Endodermal cell (in vitro differentiated cells): ENCODE measurements at regions not wholly inside any gene's neighbourhood (a gene's known extent, or its start where the extent isn't known, plus 50 kb on each side); places are given as distances from the start of the nearest gene placed in this dataset.

Source experiments
- DNase-seq: peaks from one replicate; pipeline ENCODE4 v3.0.0-alpha.2; 2017
- H3K27ac ChIP-seq: 2 replicates; pipeline ENCODE4 v1.5.1; 2013; ENCODE audit warnings: mild to moderate bottlenecking, low read depth, low read length, moderate library complexity
- H3K27me3 ChIP-seq: 2 replicates; pipeline ENCODE4 v1.6.1; 2013; ENCODE audit warnings: mild to moderate bottlenecking, low read length, moderate library complexity; ENCODE audit not compliant: insufficient read depth, control insufficient read depth, poor library complexity, severe bottlenecking
- H3K36me3 ChIP-seq: 2 replicates; pipeline ENCODE4 v1.7.0; 2013; ENCODE audit warnings: mild to moderate bottlenecking, low read length, moderate library complexity; ENCODE audit not compliant: control insufficient read depth, insufficient read depth
- H3K4me1 ChIP-seq: one replicate; pipeline ENCODE4 v1.7.0; 2013; ENCODE audit warnings: low read length; ENCODE audit not compliant: control insufficient read depth, insufficient read depth
- H3K4me3 ChIP-seq: 2 replicates; pipeline ENCODE4 v1.5.1; 2013; ENCODE audit warnings: mild to moderate bottlenecking, low read length, moderate library complexity
- H3K9ac ChIP-seq: 2 replicates; pipeline ENCODE4 v1.6.1; 2013; ENCODE audit warnings: mild to moderate bottlenecking, low read length, moderate library complexity; ENCODE audit not compliant: poor library complexity, severe bottlenecking; ENCODE audit errors: extremely low read depth
- H3K9me3 ChIP-seq: 2 replicates; pipeline ENCODE4 v1.6.1; 2013; ENCODE audit warnings: mild to moderate bottlenecking, low read length, moderate library complexity; ENCODE audit not compliant: control insufficient read depth
- H3K27ac Mint-ChIP-seq: 2 replicates; pipeline ENCODE4 v1.8.0; 2020; ENCODE audit warnings: mixed read lengths
- H3K27me3 Mint-ChIP-seq: 2 replicates; pipeline ENCODE4 v1.8.0; 2021; ENCODE audit warnings: mild to moderate bottlenecking, mixed read lengths; ENCODE audit not compliant: insufficient read depth
- H3K36me3 Mint-ChIP-seq: 2 replicates; pipeline ENCODE4 v1.8.0; 2020; ENCODE audit warnings: low read depth, mixed read lengths
- H3K4me1 Mint-ChIP-seq: 2 replicates; pipeline ENCODE4 v1.8.0; 2020; ENCODE audit warnings: mixed read lengths
- H3K4me3 Mint-ChIP-seq: 2 replicates; pipeline ENCODE4 v1.8.0; 2020; ENCODE audit warnings: mild to moderate bottlenecking, moderate library complexity, mixed read lengths
- H3K9me3 Mint-ChIP-seq: 2 replicates; pipeline ENCODE4 v1.8.0; 2020; ENCODE audit warnings: mild to moderate bottlenecking, mixed read lengths
- CTCF ChIP-seq: fragments of 200-600 bp; sonication (generic); conservative IDR thresholded peaks from 2 replicates; pipeline ENCODE4 v1.5.0; 2021; ENCODE audit warnings: antibody characterized with exemption, mild to moderate bottlenecking
- WGBS, 2 experiments: methylation state at CpG; one replicate each; pipeline versions ENCODE4 v1.1.5 to v1.1.7; 2013; ENCODE audit warnings: missing lambda C conversion rate in 2 of 2, mixed read lengths in 1 of 2; ENCODE audit not compliant: insufficient coverage in 1 of 2, insufficient read length in 1 of 2; 5-methylcytosine and 5-hydroxymethylcytosine counted together

- Histone ChIP-seq H3K27me3 (no peaks in the 10 kb centered on the region), H3K4me3 (no peak overlapping the region), H3K9me3 (no peaks in the 10 kb centered on the region), H3K9ac (no peak overlapping the region), H3K27ac (no peak overlapping the region), H3K4me1 (no peaks in the 10 kb centered on the region), H3K36me3 (no peaks in the 10 kb centered on the region)
- Mint-ChIP-seq H3K27me3 (peaks cover 11% of the 10 kb centered on the region), H3K27ac (no peak overlapping the region), H3K9me3 (peaks cover 6% of the 10 kb centered on the region), H3K4me1 (no peaks in the 10 kb centered on the region), H3K36me3 (no peaks in the 10 kb centered on the region), H3K4me3 (no peak overlapping the region)
- no peak for TF ChIP-seq CTCF
- WGBS, 2 experiments: 61 to 69% methylated on average over 11 of the region's 11 CpGs
- no peak for DNase-seq
Observed at GRCh38 chr6:169891846-169892245, 140.4 kb downstream of the ERMARD start.

GRCh38 chr6:169891421-169891820, 140.0 kb downstream of the ERMARD start:
- Histone ChIP-seq H3K9me3 (no peaks in the 10 kb centered on the region), H3K9ac (no peak overlapping the region), H3K4me1 (no peaks in the 10 kb centered on the region), H3K4me3 (no peak overlapping the region), H3K27ac (no peak overlapping the region), H3K27me3 (no peaks in the 10 kb centered on the region), H3K36me3 (no peaks in the 10 kb centered on the region)
- no peak for TF ChIP-seq CTCF
- Mint-ChIP-seq H3K36me3 (no peaks in the 10 kb centered on the region), H3K27me3 (peaks cover 11% of the 10 kb centered on the region), H3K9me3 (peaks cover 6% of the 10 kb centered on the region), H3K4me3 (no peak overlapping the region), H3K4me1 (no peaks in the 10 kb centered on the region), H3K27ac (no peak overlapping the region)
- 74 to 79% methylated on average over 8 of the region's 8 CpGs for WGBS, 2 experiments
- DNase-seq: no peak

- no peak for DNase-seq
- H3K27me3 ChIP-seq: no peaks in the 10 kb centered on the region
- Mint-ChIP-seq H3K4me1 (no peaks in the 10 kb centered on the region), H3K36me3 (no peaks in the 10 kb centered on the region), H3K9me3 (peaks cover 6% of the 10 kb centered on the region), H3K4me3 (no peak overlapping the region), H3K27ac (no peak overlapping the region), H3K27me3 (peaks cover 11% of the 10 kb centered on the region)
- no peaks in the 10 kb centered on the region for H3K4me1 ChIP-seq
- no peak for TF ChIP-seq CTCF
- no peak overlapping the region for H3K27ac ChIP-seq
- no peak overlapping the region for H3K9ac ChIP-seq
- no peak overlapping the region for H3K4me3 ChIP-seq
- H3K36me3 ChIP-seq: no peaks in the 10 kb centered on the region
- 85 to 90% methylated on average over 6 to 7 of the region's 7 CpGs for WGBS, 2 experiments
- no peaks in the 10 kb centered on the region for H3K9me3 ChIP-seq
Observed at GRCh38 chr6:169890901-169891300, 139.5 kb downstream of the ERMARD start.
